HepG2 (cell line): ENCODE measurements at regions not wholly inside any gene's neighbourhood (a gene's known extent, or its start where the extent isn't known, plus 50 kb on each side); places are given as distances from the start of the nearest gene placed in this dataset.

Experiments used
- ATF2 ChIP-seq: sonication (generic); formaldehyde crosslinking; IDR thresholded peaks from 2 replicates; pipeline ENCODE4 v1.4.0; 2020; ENCODE audit warnings: missing genetic modification reagents
- CBX5 ChIP-seq: sonication (generic); formaldehyde crosslinking; IDR thresholded peaks from 2 replicates; pipeline ENCODE4 v1.4.0; 2020; ENCODE audit warnings: missing genetic modification reagents, borderline replicate concordance
- FOXA3 ChIP-seq: IDR thresholded peaks from 2 replicates; pipeline ENCODE4 v1.6.1; 2016; ENCODE audit warnings: missing genetic modification reagents, missing compliant biosample characterization
- GATAD2A ChIP-seq: IDR thresholded peaks from 2 replicates; pipeline ENCODE4 v1.6.1; 2016
- HIVEP1 ChIP-seq: sonication (generic); formaldehyde crosslinking; IDR thresholded peaks from 2 replicates; pipeline ENCODE4 v1.4.0; 2020; ENCODE audit warnings: mild to moderate bottlenecking, missing genetic modification reagents
- NFIC ChIP-seq: IDR thresholded peaks from 2 replicates; pipeline ENCODE4 v1.6.1; 2012; ENCODE audit warnings: mild to moderate bottlenecking, low read length, inconsistent platforms
- NFYB ChIP-seq: sonication (generic); formaldehyde crosslinking; IDR thresholded peaks from 2 replicates; pipeline ENCODE4 v1.4.0; 2020; ENCODE audit warnings: missing genetic modification reagents
- PHF8 ChIP-seq: sonication (generic); formaldehyde crosslinking; IDR thresholded peaks from 2 replicates; pipeline ENCODE4 v1.5.0; 2020; ENCODE audit warnings: missing genetic modification reagents
- PITX1 ChIP-seq: sonication (generic); formaldehyde crosslinking; IDR thresholded peaks from 2 replicates; pipeline ENCODE4 v1.5.1; 2020; ENCODE audit warnings: mild to moderate bottlenecking, missing genetic modification reagents
- PRMT3 ChIP-seq: sonication (generic); formaldehyde crosslinking; IDR thresholded peaks from 2 replicates; pipeline ENCODE4 v1.8.1; 2022; ENCODE audit warnings: low read depth, mild to moderate bottlenecking, moderate library complexity, missing genetic modification reagents, borderline replicate concordance
- RXRB ChIP-seq: IDR thresholded peaks from 2 replicates; pipeline ENCODE4 v1.6.1; 2016; ENCODE audit warnings: borderline replicate concordance, missing genetic modification reagents, missing compliant biosample characterization
- TCF7 ChIP-seq: sonication (generic); IDR thresholded peaks from 2 replicates; pipeline ENCODE4 v1.6.1; 2016; ENCODE audit warnings: antibody characterized with exemption, low read depth
- TEAD3 ChIP-seq: optimal IDR thresholded peaks from 2 replicates; pipeline ENCODE3; 2016; ENCODE audit warnings: borderline replicate concordance
- THRA ChIP-seq: sonication (generic); formaldehyde crosslinking; IDR thresholded peaks from 2 replicates; pipeline ENCODE4 v1.4.0; 2020; ENCODE audit warnings: missing genetic modification reagents, borderline replicate concordance
- ZNF383 ChIP-seq: sonication (generic); formaldehyde crosslinking; IDR thresholded peaks from 2 replicates; pipeline ENCODE4 v1.4.0; 2020; ENCODE audit warnings: missing genetic modification reagents, mild to moderate bottlenecking, borderline replicate concordance
- ZNF484 ChIP-seq: sonication (generic); formaldehyde crosslinking; IDR thresholded peaks from 2 replicates; pipeline ENCODE4 v1.5.1; 2020; ENCODE audit warnings: mild to moderate bottlenecking, low read depth, missing genetic modification reagents, borderline replicate concordance
- ZNF766 ChIP-seq: sonication (generic); formaldehyde crosslinking; IDR thresholded peaks from 2 replicates; pipeline ENCODE4 v1.5.0; 2020; ENCODE audit warnings: missing genetic modification reagents, borderline replicate concordance
- TF ChIP-seq, protein P1 (sequence below): sonication (generic); formaldehyde crosslinking; IDR thresholded peaks from 2 replicates; pipeline ENCODE4 v1.5.0; 2020; ENCODE audit warnings: mild to moderate bottlenecking, missing genetic modification reagents
- TF ChIP-seq, protein P2 (sequence below): sonication (generic); formaldehyde crosslinking; conservative IDR thresholded peaks from 2 replicates; pipeline ENCODE4 v1.4.0; 2020; ENCODE audit warnings: mild to moderate bottlenecking, missing genetic modification reagents, moderate library complexity
- TF ChIP-seq, protein P3 (sequence below): sonication (generic); formaldehyde crosslinking; IDR thresholded peaks from 2 replicates; pipeline ENCODE4 v1.4.0; 2020; ENCODE audit warnings: missing genetic modification reagents

- peak; percentile 49; the same call in 1 of the 2 replicates for TF ChIP-seq THRA (CRISPR knock-in tag)
- TF ChIP-seq HIVEP1 (CRISPR knock-in tag): peak; percentile 16; the same call in 1 of the 2 replicates
- TF ChIP-seq ZNF484 (CRISPR knock-in tag): no peak
- TF ChIP-seq GATAD2A (CRISPR knock-in tag): peak; percentile 86
- TF ChIP-seq FOXA3: peak; percentile 79
- TF ChIP-seq, protein P1, sequence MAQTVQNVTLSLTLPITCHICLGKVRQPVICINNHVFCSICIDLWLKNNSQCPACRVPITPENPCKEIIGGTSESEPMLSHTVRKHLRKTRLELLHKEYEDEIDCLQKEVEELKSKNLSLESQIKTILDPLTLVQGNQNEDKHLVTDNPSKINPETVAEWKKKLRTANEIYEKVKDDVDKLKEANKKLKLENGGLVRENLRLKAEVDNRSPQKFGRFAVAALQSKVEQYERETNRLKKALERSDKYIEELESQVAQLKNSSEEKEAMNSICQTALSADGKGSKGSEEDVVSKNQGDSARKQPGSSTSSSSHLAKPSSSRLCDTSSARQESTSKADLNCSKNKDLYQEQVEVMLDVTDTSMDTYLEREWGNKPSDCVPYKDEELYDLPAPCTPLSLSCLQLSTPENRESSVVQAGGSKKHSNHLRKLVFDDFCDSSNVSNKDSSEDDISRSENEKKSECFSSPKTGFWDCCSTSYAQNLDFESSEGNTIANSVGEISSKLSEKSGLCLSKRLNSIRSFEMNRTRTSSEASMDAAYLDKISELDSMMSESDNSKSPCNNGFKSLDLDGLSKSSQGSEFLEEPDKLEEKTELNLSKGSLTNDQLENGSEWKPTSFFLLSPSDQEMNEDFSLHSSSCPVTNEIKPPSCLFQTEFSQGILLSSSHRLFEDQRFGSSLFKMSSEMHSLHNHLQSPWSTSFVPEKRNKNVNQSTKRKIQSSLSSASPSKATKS (CRISPR knock-in tag): 0 out of 2 replicates have a peak, but pooled peaks have one; percentile 52
- no peak for TF ChIP-seq ZNF766 (CRISPR knock-in tag)
- TF ChIP-seq, protein P2, sequence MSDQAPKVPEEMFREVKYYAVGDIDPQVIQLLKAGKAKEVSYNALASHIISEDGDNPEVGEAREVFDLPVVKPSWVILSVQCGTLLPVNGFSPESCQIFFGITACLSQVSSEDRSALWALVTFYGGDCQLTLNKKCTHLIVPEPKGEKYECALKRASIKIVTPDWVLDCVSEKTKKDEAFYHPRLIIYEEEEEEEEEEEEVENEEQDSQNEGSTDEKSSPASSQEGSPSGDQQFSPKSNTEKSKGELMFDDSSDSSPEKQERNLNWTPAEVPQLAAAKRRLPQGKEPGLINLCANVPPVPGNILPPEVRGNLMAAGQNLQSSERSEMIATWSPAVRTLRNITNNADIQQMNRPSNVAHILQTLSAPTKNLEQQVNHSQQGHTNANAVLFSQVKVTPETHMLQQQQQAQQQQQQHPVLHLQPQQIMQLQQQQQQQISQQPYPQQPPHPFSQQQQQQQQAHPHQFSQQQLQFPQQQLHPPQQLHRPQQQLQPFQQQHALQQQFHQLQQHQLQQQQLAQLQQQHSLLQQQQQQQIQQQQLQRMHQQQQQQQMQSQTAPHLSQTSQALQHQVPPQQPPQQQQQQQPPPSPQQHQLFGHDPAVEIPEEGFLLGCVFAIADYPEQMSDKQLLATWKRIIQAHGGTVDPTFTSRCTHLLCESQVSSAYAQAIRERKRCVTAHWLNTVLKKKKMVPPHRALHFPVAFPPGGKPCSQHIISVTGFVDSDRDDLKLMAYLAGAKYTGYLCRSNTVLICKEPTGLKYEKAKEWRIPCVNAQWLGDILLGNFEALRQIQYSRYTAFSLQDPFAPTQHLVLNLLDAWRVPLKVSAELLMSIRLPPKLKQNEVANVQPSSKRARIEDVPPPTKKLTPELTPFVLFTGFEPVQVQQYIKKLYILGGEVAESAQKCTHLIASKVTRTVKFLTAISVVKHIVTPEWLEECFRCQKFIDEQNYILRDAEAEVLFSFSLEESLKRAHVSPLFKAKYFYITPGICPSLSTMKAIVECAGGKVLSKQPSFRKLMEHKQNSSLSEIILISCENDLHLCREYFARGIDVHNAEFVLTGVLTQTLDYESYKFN (CRISPR knock-in tag): peak; percentile 54; the same call in 1 of the 2 replicates
- TF ChIP-seq, protein P3, sequence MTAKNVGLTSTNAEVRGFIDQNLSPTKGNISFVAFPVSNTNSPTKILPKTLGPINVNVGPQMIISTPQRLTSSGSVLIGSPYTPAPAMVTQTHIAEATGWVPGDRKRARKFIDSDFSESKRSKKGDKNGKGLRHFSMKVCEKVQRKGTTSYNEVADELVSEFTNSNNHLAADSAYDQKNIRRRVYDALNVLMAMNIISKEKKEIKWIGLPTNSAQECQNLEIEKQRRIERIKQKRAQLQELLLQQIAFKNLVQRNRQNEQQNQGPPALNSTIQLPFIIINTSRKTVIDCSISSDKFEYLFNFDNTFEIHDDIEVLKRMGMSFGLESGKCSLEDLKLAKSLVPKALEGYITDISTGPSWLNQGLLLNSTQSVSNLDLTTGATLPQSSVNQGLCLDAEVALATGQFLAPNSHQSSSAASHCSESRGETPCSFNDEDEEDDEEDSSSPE: 0 out of 2 replicates have a peak, but pooled peaks have one; percentile 18
- TF ChIP-seq ZNF383 (CRISPR knock-in tag): no peak
- TF ChIP-seq TCF7: 0 out of 2 replicates have a peak, but pooled peaks have one; percentile 15
- no peak; the same call in 1 of the 2 replicates for TF ChIP-seq PITX1 (CRISPR knock-in tag)
- peak; percentile 98 for TF ChIP-seq NFYB (CRISPR knock-in tag)
- TF ChIP-seq RXRB (CRISPR knock-in tag): peak; percentile 44
- peak; percentile 86; the same call in 1 of the 2 replicates for TF ChIP-seq NFIC
- TF ChIP-seq TEAD3 (CRISPR knock-in tag): peak; percentile 34
- peak; percentile 37; the same call in 1 of the 2 replicates for TF ChIP-seq ATF2 (CRISPR knock-in tag)
- peak; percentile 44 for TF ChIP-seq PHF8 (CRISPR knock-in tag)
- TF ChIP-seq CBX5 (CRISPR knock-in tag): 0 out of 2 replicates have a peak, but pooled peaks have one; percentile 57
- TF ChIP-seq PRMT3 (CRISPR knock-in tag): no peak
Observed at GRCh38 chr21:38965910-38966504, 160.3 kb downstream of the ETS2 start (continued).
